ENCODE measurements at regions not wholly inside any gene's neighbourhood (a gene's known extent, or its start where the extent isn't known, plus 50 kb on each side); places are given as distances from the start of the nearest gene placed in this dataset.

DNA sequence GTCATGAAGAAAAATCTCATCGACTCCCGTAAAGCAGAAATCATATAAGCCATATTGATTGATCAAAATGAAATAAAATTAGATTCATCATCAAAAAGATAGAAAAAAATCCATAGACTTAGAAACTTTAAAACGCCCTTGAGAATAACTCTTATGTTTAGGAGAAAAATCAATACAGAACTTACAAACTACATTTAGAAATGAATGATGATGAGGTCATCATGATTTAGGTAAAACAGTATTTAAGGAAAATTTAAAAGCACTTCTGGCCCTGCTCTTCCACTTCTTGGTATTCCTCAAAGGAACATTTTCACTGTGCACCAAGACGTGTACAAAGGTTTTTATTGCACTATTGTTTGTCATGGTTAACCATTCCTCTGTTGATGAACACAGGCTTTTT is 173.4 kb upstream of the PSMD7 start:
- 81% methylated on average over 1 of the region's 4 CpGs for WGBS
- Histone ChIP-seq H3K4me3 (ENCODE audit: low read length) (no peak overlapping the region), H3K27ac (ENCODE audit: low read depth, low read length) (no peak overlapping the region), H3K27me3 (ENCODE audit: insufficient read depth, low read length) (no peaks in the 10 kb centered on the region), H3K9ac (ENCODE audit: low read depth, low read length) (no peak overlapping the region), H3K4me1 (ENCODE audit: insufficient read depth, low read length) (no peaks in the 10 kb centered on the region), H3K36me3 (ENCODE audit: insufficient read depth, low read length) (no peaks in the 10 kb centered on the region), H3K9me3 (ENCODE audit: insufficient read depth, low read depth, low read length) (peaks cover 11% of the 10 kb centered on the region; the same call in 1 of the 2 replicates)

DNA sequence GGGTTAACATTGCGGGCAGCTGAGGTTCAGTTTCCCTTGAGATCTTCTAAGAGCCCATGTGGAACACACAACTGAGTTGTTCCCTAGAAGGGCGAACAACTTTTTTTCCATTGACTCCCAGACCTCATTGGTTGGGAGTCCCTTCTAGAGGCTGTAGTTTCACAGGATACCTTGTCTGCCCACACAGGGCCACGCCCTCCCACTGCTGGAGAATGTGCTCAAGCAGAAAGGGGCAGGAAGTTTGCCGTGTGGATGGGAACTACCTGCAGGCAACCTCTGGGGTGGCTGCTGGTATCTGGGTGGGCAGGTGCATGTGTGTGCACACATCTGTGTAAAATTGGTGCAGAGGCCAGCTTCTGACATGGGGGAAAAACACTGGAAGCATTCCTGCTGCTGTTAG is 178.8 kb upstream of the PSMD7 start:
- H3K4me3 ChIP-seq (ENCODE audit: low read length) = no peak overlapping the region
- WGBS = 89% methylated on average over 4 of the region's 4 CpGs
- H3K9ac ChIP-seq (ENCODE audit: low read depth, low read length) = no peak overlapping the region
- H3K36me3 ChIP-seq (ENCODE audit: insufficient read depth, low read length) = no peaks in the 10 kb centered on the region
- H3K9me3 ChIP-seq (ENCODE audit: insufficient read depth, low read depth, low read length) = no peaks in the 10 kb centered on the region
- H3K27ac ChIP-seq (ENCODE audit: low read depth, low read length) = no peak overlapping the region
- H3K4me1 ChIP-seq (ENCODE audit: insufficient read depth, low read length) = no peaks in the 10 kb centered on the region
- no peaks in the 10 kb centered on the region for H3K27me3 ChIP-seq (ENCODE audit: insufficient read depth, low read length)

DNA sequence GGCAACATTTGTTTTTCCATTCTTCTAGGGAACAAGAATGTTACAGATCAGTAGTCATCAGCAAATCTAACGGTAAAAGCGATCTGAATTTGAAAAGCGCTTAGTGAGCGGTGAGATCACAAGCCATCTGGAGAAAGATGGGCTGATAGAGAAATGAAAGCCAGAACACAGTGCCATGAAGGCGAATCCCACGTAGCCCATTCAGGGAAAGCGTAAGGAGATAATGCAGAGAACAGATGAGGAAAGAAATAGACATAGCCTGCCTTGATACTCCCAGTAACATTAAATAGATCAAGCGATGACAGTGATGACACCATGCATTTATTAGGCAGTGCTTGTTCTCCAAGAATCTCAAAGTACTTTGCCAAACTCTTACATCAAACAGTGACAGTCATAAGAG is 183.1 kb upstream of the PSMD7 start:
- Histone ChIP-seq H3K9ac (ENCODE audit: low read depth, low read length) (no peak overlapping the region), H3K27ac (ENCODE audit: low read depth, low read length) (no peak overlapping the region), H3K9me3 (ENCODE audit: insufficient read depth, low read depth, low read length) (no peaks in the 10 kb centered on the region), H3K4me3 (ENCODE audit: low read length) (no peak overlapping the region), H3K27me3 (ENCODE audit: insufficient read depth, low read length) (no peaks in the 10 kb centered on the region), H3K36me3 (ENCODE audit: insufficient read depth, low read length) (no peaks in the 10 kb centered on the region), H3K4me1 (ENCODE audit: insufficient read depth, low read length) (no peaks in the 10 kb centered on the region)
- WGBS = 90% methylated on average over 8 of the region's 8 CpGs

DNA sequence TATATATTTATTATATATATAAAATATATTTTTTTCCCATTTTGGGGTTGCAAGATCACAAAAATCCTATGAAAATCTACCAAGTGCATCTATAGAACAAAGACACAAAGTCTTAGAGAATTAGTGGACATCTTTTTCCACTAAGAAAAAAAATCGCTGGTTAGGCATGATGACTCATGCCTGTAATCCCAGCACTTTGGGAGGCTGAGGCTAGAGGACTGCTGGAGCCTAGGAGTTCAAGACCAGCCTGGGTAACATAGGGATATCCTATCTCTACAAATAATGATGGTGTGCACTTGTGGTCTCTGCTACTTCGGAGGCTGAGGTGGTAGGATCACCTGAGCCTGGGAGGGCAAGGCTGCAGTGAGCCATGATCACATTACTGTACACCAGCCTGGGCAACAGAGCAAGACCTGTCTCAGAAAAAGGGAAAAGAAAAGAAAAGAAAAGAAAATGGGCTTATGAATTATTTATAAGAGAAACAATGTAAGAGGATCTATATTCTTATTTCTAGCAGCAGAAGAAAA is 185.1 kb upstream of the PSMD7 start:
- Histone ChIP-seq H3K9ac (ENCODE audit: low read depth, low read length) (no peak overlapping the region), H3K9me3 (ENCODE audit: insufficient read depth, low read depth, low read length) (no peaks in the 10 kb centered on the region), H3K4me3 (ENCODE audit: low read length) (no peak overlapping the region), H3K27ac (ENCODE audit: low read depth, low read length) (no peak overlapping the region), H3K36me3 (ENCODE audit: insufficient read depth, low read length) (no peaks in the 10 kb centered on the region), H3K27me3 (ENCODE audit: insufficient read depth, low read length) (no peaks in the 10 kb centered on the region), H3K4me1 (ENCODE audit: insufficient read depth, low read length) (no peaks in the 10 kb centered on the region)
- WGBS = 95% methylated on average over 2 of the region's 2 CpGs

DNA sequence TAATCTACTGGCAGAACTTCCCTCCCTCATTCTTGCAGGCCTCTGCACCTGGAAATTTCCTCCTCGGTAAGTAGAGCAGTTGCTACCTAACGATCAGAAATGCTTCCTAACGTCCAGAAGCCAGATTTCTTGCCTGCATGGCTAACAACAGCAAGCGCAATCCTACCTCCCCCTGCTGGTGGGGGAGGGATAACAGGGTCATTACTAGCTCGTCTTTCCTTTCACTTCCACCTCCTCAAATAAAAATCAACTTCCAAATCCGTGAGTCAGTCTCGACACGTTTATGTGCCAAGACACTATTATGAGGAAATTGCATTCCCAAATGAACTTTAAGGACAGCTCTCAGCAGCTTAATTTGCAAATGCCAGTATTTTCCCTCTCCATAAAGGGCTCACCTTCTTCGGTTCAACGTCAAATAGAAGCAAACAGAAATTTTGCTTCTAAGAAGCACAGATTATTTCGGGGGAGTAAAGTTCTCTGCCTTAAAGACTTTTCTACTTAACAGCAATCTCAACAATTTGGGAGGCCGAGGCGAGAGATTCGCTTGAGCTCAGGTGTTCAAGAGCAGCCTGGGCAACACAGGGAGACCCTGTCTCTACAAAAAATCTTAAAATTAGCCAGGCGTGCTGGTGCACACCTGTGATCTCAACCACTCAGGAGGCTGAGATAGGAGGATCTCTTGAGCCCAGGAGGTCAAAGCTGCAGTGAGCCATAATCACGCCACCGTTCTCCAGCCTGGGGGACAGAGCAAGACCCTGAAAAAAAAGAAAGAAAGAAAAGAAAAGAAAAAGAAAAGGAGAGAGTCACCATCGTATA is 188.6 kb upstream of the PSMD7 start:
- Histone ChIP-seq H3K36me3 (ENCODE audit: insufficient read depth, low read length) (no peaks in the 10 kb centered on the region), H3K4me3 (ENCODE audit: low read length) (no peak overlapping the region), H3K9ac (ENCODE audit: low read depth, low read length) (no peak overlapping the region), H3K27me3 (ENCODE audit: insufficient read depth, low read length) (no peaks in the 10 kb centered on the region), H3K9me3 (ENCODE audit: insufficient read depth, low read depth, low read length) (no peaks in the 10 kb centered on the region), H3K4me1 (ENCODE audit: insufficient read depth, low read length) (no peaks in the 10 kb centered on the region), H3K27ac (ENCODE audit: low read depth, low read length) (peak overlapping the region; percentile 5; the same call in 1 of the 2 replicates)
- WGBS = 61% methylated on average over 17 of the region's 18 CpGs

DNA sequence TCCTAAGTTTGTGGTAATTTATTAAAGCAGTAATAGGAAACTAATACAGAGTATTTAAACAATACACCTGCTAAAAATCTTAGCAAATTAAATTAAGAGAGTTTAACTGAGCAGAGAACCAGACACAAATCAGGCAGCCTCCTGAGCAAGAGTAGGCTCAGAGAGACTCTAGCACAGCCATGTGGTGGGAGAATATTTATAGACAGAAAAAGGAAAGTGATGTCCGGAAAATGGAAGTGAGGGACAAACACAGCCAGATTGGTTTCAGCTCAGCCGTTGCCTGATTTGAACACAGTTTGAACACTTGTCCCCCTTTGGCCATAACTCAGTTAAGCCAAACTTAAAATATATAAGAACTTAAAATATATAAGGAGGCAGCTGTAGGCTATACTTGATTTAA is 192.6 kb upstream of the PSMD7 start:
- no peaks in the 10 kb centered on the region for H3K9me3 ChIP-seq (ENCODE audit: insufficient read depth, low read depth, low read length)
- no peak overlapping the region for H3K9ac ChIP-seq (ENCODE audit: low read depth, low read length)
- no peak overlapping the region for H3K4me3 ChIP-seq (ENCODE audit: low read length)
- peaks cover 36% of the 10 kb centered on the region for H3K4me1 ChIP-seq (ENCODE audit: insufficient read depth, low read length)
- 48% methylated on average over 2 of the region's 2 CpGs for WGBS
- H3K27ac ChIP-seq (ENCODE audit: low read depth, low read length) = no peak overlapping the region
- no peaks in the 10 kb centered on the region for H3K36me3 ChIP-seq (ENCODE audit: insufficient read depth, low read length)
- H3K27me3 ChIP-seq (ENCODE audit: insufficient read depth, low read length) = no peaks in the 10 kb centered on the region

DNA sequence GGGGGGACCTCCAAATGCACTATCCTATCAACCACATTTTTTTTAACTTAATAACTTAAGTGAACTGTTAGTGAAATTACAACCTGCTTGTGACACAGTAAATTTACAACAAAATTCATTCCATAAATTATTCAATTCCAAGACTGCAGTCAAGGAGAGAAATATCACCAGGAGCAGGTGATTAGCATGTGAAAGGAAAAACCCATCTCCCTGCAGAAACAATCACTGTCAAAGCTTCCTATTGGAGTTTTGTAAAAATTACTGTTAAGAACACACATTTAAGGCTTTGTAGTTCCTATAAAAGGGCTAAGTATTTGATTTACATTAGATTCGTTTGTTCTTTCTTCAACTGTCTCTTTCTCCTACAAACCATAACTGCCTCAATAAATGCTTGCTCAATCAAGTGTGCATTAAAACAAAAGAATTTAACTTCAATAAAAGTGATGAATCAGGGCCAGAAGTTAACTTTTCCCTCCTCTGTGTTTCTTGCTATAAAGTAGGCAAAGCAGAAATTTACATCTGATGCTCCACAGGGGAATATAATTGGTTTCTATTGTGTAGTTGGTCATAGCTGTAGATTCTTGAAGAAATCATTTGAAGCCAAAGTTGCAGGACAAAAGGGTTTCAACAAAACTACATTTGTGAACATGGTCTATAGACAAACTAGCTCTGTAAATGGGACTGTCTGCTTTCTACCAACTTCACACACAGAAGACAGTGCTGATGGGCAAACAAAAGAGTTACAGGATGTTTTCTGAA is 195.1 kb upstream of the PSMD7 start:
- WGBS = 0% methylated on average over 1 of the region's 1 CpG
- Histone ChIP-seq H3K27me3 (ENCODE audit: insufficient read depth, low read length) (no peaks in the 10 kb centered on the region), H3K36me3 (ENCODE audit: insufficient read depth, low read length) (no peaks in the 10 kb centered on the region), H3K4me1 (ENCODE audit: insufficient read depth, low read length) (peaks cover 49% of the 10 kb centered on the region), H3K9ac (ENCODE audit: low read depth, low read length) (peak overlapping the region; percentile 13; the same call in 1 of the 2 replicates), H3K27ac (ENCODE audit: low read depth, low read length) (peak overlapping the region; percentile 92), H3K9me3 (ENCODE audit: insufficient read depth, low read depth, low read length) (no peaks in the 10 kb centered on the region), H3K4me3 (ENCODE audit: low read length) (peak overlapping the region; percentile 8; the same call in 1 of the 2 replicates)

DNA sequence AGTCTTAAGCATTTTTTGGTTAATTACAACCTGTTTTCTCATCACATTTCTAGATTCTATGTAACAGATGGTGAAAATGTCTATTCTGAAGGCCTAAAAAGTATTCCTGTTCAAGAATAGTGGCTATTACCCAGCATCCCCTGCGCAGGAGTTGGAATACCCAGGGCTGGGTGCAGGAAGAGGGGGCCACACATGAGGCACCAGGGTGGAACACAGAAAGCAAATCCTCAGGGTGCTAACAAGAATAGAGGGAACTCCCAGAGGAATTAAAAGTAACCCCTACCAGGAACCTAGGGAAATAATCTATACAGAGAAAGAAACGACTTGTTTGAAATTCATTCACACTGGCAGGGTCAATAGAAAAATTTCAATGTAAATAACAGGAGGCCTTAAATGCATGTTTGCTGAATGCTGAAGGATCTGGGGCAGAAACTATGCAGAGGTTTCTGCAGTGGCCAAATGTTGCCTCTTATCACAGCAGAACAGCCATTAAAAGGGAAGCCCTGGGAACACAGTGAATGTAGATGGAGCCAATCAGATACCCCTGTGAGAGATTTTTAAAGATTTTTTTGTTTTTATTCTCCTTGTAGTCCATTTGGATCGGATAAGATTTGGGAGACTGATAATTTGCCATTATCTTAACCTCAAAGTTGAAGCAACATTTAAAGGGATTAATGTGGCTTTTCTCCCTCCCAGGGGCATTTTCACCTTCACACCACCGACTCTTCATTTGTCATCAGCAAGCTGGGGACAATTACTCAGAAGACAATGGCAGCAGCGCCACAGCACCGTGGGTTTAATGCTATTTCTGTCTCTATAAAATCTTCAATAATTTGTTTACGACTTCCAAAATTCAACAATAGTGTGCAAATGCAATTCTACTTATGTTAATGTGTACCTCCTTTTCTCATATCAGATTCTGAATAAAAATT is 196.0 kb upstream of the PSMD7 start:
- 0 out of 2 replicates have a peak overlapping the region, but pooled peaks have one; percentile 8 for H3K4me3 ChIP-seq (ENCODE audit: low read length)
- 14% methylated on average over 7 of the region's 7 CpGs for WGBS

DNA sequence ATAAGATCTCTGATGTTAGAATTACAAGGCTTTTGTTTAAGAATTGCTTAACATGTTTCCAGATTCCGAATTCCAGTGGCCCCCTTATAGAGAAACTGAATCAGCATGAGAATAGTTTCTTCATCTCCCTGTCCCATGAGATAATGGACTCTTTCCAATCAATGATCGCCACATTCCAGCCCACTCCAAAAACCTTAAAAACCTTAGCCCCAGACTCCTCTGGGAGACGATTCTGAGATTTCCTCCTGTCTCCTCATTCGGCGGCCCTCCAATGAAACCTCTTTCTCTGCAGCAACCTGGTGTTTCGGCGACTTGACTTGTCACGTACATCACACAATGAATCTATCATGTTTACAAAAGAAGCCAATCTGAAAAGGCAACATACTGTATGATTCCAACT is 197.1 kb upstream of the PSMD7 start:
- H3K27ac ChIP-seq (ENCODE audit: low read depth, low read length) = peak overlapping the region; percentile 92; the same call in 1 of the 2 replicates
- H3K9ac ChIP-seq (ENCODE audit: low read depth, low read length) = peak overlapping the region; percentile 24
- no peaks in the 10 kb centered on the region for H3K27me3 ChIP-seq (ENCODE audit: insufficient read depth, low read length)
- no peak overlapping the region for H3K4me3 ChIP-seq (ENCODE audit: low read length)
- 79% methylated on average over 8 of the region's 8 CpGs for WGBS
- H3K9me3 ChIP-seq (ENCODE audit: insufficient read depth, low read depth, low read length) = no peaks in the 10 kb centered on the region
- H3K4me1 ChIP-seq (ENCODE audit: insufficient read depth, low read length) = peaks cover 49% of the 10 kb centered on the region
- no peaks in the 10 kb centered on the region for H3K36me3 ChIP-seq (ENCODE audit: insufficient read depth, low read length)

More for the DNA sequence above, 196.0 kb upstream of the PSMD7 start:
- H3K9ac ChIP-seq (ENCODE audit: low read depth, low read length) = peak overlapping the region; percentile 7
- H3K27me3 ChIP-seq (ENCODE audit: insufficient read depth, low read length) = no peaks in the 10 kb centered on the region
- peaks cover 49% of the 10 kb centered on the region for H3K4me1 ChIP-seq (ENCODE audit: insufficient read depth, low read length)
- H3K9me3 ChIP-seq (ENCODE audit: insufficient read depth, low read depth, low read length) = no peaks in the 10 kb centered on the region
- peak overlapping the region; percentile 92 for H3K27ac ChIP-seq (ENCODE audit: low read depth, low read length)
- no peaks in the 10 kb centered on the region for H3K36me3 ChIP-seq (ENCODE audit: insufficient read depth, low read length)

DNA sequence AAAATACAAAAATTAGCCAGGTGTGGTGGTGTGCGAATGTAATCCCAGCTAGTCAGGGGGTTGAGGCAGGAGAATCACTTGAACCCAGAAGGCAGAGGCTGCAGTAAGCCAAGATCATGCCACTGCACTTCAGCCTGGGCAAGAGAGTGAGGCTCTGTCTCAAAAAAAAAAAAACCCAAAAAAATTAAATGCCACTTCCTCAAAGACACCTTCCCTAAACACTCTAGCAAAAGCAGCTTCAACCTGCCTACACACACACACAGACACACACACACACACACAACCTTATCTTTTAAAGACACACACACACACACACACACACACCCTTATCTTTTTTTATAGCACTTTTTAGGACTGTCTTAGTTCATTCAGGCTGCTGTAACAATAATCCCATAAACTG is 201.7 kb upstream of the PSMD7 start:
- H3K27ac ChIP-seq (ENCODE audit: low read depth, low read length) = no peak overlapping the region
- no peak overlapping the region for H3K4me3 ChIP-seq (ENCODE audit: low read length)
- no peak overlapping the region for H3K9ac ChIP-seq (ENCODE audit: low read depth, low read length)
- no peaks in the 10 kb centered on the region for H3K9me3 ChIP-seq (ENCODE audit: insufficient read depth, low read depth, low read length)
- 100% methylated on average over 1 of the region's 1 CpG for WGBS
- H3K36me3 ChIP-seq (ENCODE audit: insufficient read depth, low read length) = no peaks in the 10 kb centered on the region
- no peaks in the 10 kb centered on the region for H3K27me3 ChIP-seq (ENCODE audit: insufficient read depth, low read length)
- H3K4me1 ChIP-seq (ENCODE audit: insufficient read depth, low read length) = peaks cover 22% of the 10 kb centered on the region
